Fibroblast of the conjunctiva (primary cell): ENCODE measurements at regions not wholly inside any gene's neighbourhood (a gene's known extent, or its start where the extent isn't known, plus 50 kb on each side); places are given as distances from the start of the nearest gene placed in this dataset.
"Not testable (repeated sequence)": the region's sequence is repeated elsewhere in the genome, so short reads cannot be mapped to it uniquely, and the experiment has no call there.

Source experiments
- DNase-seq: peaks from one replicate; pipeline ENCODE4 v3.0.0-alpha.2; 2010; ENCODE audit warnings: low read depth

- DNase-seq: not testable (repeated sequence)
Observed at GRCh38 chr4:3961091-3961672, 195.0 kb downstream of the ADRA2C start.

DNA sequence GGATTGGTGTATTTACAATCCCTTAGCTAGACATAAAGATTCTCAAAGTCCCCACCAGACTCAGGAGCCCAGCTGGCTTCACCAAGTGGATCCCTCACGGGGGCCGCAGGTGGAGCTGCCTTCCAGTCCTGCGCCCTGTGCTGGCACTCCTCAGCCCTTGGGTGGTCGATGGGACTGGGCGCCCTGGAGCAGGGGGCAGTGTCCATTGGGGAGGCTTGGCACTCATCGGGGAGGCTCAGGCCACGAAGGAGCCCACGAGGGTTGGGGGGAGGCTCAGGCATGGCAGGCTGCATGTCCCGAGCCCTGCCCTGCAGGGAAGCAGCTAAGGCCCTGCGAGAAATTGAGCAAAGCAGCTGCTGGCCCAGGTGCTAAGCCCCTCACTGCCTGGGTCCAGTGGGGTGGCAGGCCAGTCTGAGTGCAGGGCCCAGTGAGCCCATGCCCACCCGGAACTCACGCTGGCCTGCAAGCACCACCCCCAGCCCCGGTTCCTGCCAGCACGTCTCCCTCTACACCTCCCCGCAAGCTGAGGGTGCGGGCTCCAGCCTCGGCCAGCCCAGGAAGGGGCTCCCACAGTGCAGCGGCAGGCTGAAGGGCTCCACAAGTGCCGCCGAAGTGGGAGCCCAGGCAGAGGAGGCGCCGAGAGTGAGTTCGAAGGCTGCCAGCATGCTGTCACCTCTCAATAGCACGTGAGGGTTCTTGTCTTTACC, 198.5 kb downstream of the ADRA2C start:
- DNase-seq: not testable (repeated sequence)

DNA sequence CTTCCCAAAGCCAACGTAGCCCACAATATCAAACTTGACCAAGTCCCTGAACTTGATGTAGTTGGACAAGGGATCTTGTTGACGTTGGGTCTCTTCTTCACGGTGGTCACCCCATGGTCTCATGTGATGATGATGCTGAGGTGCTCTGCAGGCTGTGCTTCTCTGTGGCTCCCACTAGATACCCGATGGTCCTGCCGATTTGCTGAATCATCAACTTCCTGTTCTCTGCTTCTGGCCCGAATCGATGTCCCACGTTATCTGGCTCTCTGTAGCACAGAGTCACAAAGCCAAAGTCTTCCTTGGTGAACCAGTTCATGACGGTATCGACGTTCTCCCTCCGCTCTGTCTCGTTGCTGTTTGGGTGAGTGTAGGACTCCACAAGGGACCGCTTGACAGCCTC, 201.0 kb downstream of the ADRA2C start:
- DNase-seq: not testable (repeated sequence)

DNA sequence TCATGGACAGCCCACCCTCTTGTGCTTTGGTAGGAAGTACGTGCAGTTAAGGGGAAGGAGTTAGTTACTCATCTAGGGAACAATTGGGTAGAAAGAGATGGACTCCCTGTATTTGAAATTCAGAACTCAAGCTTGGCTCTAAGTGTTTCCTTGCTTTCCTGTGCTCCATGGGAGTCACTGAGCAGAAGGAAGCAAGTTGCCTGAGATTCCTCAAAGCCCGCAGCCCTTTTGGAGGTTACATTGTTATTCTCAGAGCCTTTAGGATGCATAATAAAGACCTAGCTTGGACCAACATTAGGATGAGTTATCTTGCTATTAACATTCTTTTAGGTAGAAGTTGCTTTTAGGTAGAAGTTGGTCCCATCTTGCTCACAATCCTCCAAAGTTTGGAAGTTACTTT, 206.4 kb downstream of the ADRA2C start:
- DNase-seq: not testable (repeated sequence)

DNA sequence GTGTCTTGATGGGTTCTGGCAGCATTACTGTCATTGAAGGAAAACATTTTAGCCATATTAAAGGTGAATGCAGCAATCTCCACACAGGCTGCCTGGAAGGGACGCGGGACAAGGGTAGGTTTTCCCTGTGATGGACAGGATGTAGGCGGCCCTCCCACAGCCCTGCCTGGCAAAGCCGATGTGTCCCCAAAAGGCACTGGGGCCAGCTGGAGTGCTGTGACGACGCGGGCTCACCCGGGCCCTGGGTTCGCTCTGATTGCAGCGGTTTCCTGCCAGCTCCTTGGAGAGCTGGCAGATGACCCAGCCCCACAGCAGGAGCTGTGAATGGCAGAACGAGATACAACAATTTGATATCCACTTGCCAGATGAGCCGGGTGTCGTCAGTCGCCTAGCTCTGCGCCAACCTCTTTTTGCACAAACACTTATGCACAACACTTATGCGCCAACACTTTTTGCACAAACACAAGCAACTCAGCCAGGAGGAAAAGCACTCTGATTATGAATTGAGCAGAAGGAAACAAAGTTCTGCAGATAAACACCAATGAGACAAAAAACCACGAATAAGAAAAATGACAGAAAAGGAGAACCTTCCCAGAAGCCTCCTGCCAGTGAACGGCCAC, 207.5 kb downstream of the ADRA2C start:
- not testable (repeated sequence) for DNase-seq

DNA sequence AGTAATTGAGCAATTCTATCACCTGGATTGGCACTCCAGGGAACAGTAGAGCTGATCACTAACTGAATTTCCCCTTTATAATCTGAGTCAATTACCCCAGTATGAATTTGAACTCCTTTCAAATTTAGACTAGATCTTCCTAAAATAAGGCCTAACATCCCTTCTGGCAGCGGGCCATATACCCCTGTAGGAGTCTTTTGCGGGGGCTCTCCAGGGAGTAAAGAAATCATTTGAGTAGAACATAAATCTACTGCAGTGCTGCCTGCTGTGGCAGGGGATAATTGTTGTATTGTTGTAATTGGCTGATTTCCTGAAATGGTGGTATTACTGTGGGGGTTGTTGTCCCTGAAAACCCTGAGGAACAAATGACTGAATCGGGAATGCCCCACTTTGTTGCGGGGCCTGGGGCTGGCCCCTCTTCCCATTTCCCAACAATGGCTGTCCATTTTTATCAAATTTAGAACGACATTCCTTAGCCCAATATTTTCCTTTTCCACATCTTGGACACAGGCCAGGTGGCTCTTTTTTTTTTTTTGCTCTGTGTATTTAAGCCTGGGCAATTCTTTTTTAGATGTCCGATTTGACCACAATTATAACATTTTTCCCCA, 217.4 kb downstream of the ADRA2C start:
- DNase-seq: not testable (repeated sequence)

- DNase-seq: not testable (repeated sequence)
Observed at GRCh38 chr4:3984796-3985195, 218.6 kb downstream of the ADRA2C start.

DNA sequence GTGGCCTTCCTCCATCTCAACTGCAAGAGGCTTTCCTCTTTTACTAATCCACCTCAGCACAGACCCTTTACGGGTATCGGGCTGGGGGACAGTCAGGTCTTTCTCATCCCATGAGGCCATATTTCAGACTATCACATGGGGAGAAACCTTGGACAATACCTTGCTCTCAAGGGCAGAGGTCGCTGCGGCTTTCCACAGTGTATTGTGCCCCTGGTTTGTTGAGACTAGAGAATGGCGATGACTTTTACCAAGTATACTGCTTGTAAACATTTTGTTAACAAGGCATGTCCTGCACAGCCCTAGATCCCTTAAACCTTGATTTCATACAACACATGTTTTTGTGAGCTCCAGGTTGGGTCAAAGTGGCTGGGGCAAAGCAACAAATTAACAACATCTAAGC, 220.2 kb downstream of the ADRA2C start:
- DNase-seq: not testable (repeated sequence)

- DNase-seq: not testable (repeated sequence)
Observed at GRCh38 chr4:3997386-3997785, 229.3 kb downstream of the OTOP1 start.

DNA sequence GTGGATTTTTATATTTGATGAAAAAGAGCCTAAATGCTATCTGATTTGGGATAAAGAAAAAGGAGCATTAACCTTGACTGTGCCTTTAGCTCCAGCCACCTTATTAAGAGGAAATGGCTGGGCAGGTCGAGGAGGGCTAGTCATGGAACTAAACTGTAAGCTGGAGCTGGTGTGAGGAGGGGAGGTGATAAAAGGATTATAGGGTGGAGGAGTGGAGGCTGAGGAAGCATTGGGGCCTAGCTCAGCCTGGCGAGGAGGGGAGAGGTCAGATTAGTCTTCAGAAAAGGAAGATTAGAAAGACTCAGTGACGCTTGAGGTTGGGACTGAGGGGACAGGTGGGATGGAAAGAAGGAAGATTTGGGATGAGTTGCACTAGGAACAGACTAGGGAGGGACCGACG, 222.7 kb downstream of the OTOP1 start:
- not testable (repeated sequence) for DNase-seq

GRCh38 chr4:4004702-4005101, 222.0 kb downstream of the OTOP1 start:
- DNase-seq: not testable (repeated sequence)

GRCh38 chr4:4006356-4006755, 220.4 kb downstream of the OTOP1 start:
- not testable (repeated sequence) for DNase-seq

DNA sequence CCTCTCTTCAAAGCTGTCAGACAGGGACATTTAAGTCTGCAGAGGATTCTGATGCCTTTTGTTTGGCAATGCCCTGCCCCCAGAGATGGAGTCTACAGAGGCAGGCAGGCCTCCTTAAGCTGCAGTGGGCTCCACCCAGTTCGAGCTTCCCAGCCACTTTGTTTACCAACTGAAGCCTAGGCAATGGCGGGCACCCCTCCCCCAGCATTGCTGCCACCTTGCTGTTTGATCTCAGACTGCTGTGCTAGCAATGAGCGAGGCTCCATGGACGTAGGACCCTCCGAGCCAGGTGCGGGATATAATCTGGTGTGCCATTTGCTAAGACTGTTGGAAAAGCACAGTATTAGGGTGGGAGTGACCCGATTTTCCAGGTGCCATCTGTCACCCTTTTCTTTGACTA, 207.7 kb downstream of the OTOP1 start:
- DNase-seq: not testable (repeated sequence)

GRCh38 chr4:4021161-4021560, 205.6 kb downstream of the OTOP1 start:
- not testable (repeated sequence) for DNase-seq

GRCh38 chr4:4026708-4027107, 200.0 kb downstream of the OTOP1 start:
- DNase-seq: not testable (repeated sequence)

GRCh38 chr4:4028752-4029151, 198.0 kb downstream of the OTOP1 start:
- not testable (repeated sequence) for DNase-seq

GRCh38 chr4:4030509-4030908, 196.2 kb downstream of the OTOP1 start:
- DNase-seq: not testable (repeated sequence)

DNA sequence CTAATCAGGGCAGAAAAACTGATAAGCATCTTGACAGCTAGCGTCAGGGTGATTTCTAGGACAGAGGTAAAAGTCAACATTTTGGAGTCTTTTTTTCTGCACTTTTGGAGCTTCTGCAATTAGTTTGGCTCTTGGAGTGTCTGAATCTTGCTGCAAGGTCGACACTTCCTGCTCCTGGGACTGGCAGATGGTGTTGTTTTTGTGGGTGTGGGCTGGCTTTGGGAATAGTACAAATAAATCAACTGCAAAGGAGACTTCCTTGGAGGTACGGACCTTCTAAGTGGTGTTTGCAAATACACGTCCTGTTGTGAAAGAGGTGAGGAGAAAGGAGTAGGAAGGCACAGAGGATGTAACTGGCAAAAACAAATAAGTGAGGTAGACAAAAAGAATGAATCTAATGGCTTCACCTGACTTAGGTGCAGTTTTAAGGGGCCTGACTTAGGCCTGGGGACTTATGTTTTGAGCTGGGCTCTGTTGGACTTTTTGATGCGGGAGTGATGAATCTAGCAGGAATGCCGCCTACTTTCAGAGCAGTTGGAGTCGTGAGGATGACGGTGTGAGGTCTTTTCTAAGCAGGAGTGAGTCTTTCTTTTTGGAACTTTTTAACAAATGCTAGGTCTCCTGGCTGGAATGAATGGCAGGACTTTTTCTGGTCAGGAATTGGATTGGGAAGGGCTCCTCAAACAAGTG, 195.1 kb downstream of the OTOP1 start:
- DNase-seq: not testable (repeated sequence)

DNA sequence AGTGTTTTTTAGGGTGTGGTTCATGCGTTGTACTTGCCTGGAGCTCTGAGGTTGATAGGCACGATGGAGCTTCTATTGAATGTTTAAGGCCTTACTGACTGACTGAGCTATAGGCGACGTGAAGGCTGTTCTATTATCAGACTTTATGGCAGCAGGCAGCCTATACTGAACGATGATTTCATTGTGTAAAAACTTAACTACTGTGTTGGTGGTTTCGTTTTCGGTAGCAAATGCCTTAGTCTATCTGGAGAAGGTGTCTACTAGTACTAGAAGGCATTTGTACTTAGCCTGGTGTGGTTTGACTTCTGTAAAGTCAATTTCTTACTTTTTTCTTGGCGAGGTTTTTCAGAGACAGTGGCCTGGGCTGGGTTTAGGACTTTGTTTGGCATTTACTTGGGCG, 194.4 kb downstream of the OTOP1 start:
- DNase-seq: not testable (repeated sequence)

- not testable (repeated sequence) for DNase-seq
Observed at GRCh38 chr4:4032801-4033605, 193.7 kb downstream of the OTOP1 start.

GRCh38 chr4:4037399-4038138, 189.2 kb downstream of the OTOP1 start:
- not testable (repeated sequence) for DNase-seq
